KMS-11 (cell line): ENCODE measurements at regions not wholly inside any gene's neighbourhood (a gene's known extent, or its start where the extent isn't known, plus 50 kb on each side); places are given as distances from the start of the nearest gene placed in this dataset.

ENCODE experiments used
- H2AFZ ChIP-seq: fragments of 200-600 bp; sonication (generic); 2 replicates; pipeline ENCODE4 v1.6.1; 2016; ENCODE audit warnings: antibody characterized with exemption, mixed run types, low read depth
- H3K27ac ChIP-seq: fragments of 200-600 bp; sonication (generic); 2 replicates; pipeline ENCODE4 v1.6.1; 2016; ENCODE audit warnings: mild to moderate bottlenecking, mixed run types
- H3K27me3 ChIP-seq: fragments of 200-600 bp; sonication (generic); 2 replicates; pipeline ENCODE4 v1.6.1; 2017; ENCODE audit warnings: mild to moderate bottlenecking, low read depth, mixed run types, moderate library complexity; ENCODE audit not compliant: insufficient read depth
- H3K36me3 ChIP-seq: fragments of 200-600 bp; sonication (generic); 2 replicates; pipeline ENCODE4 v1.6.1; 2017; ENCODE audit warnings: mild to moderate bottlenecking, mixed run types; ENCODE audit not compliant: insufficient read depth
- H3K4me1 ChIP-seq: fragments of 200-600 bp; sonication (generic); 2 replicates; pipeline ENCODE4 v1.6.1; 2016; ENCODE audit warnings: mild to moderate bottlenecking, low read depth, mixed run types; ENCODE audit not compliant: poor library complexity, severe bottlenecking
- H3K4me2 ChIP-seq: fragments of 200-600 bp; sonication (generic); 2 replicates; pipeline ENCODE4 v1.7.0; 2016; ENCODE audit warnings: mild to moderate bottlenecking, mixed run types
- H3K4me3 ChIP-seq: fragments of 200-600 bp; sonication (generic); IDR thresholded peaks from 2 replicates; pipeline ENCODE4 v1.6.1; 2017; ENCODE audit warnings: low read depth, low read length, mixed read lengths; ENCODE audit not compliant: insufficient read depth
- H3K79me2 ChIP-seq: fragments of 200-600 bp; sonication (generic); 2 replicates; pipeline ENCODE4 v1.6.1; 2016; ENCODE audit warnings: low read depth, mixed run types; ENCODE audit not compliant: insufficient read depth
- H3K9ac ChIP-seq: fragments of 200-600 bp; sonication (generic); 2 replicates; pipeline ENCODE4 v1.6.1; 2016; ENCODE audit warnings: mild to moderate bottlenecking, mixed run types
- H4K20me1 ChIP-seq: fragments of 200-600 bp; sonication (generic); 2 replicates; pipeline ENCODE4 v1.6.1; 2016; ENCODE audit warnings: mild to moderate bottlenecking, mixed run types; ENCODE audit not compliant: insufficient read depth
- CTCF ChIP-seq: fragments of 200-600 bp; sonication (generic); conservative IDR thresholded peaks from 2 replicates; pipeline ENCODE4 v1.6.1; 2017; ENCODE audit warnings: low read depth, mild to moderate bottlenecking, antibody characterized with exemption, low read length, moderate library complexity, mixed read lengths

- Histone ChIP-seq H2AFZ (no peak overlapping the region), H3K4me2 (no peak overlapping the region), H3K4me1 (no peaks in the 10 kb centered on the region), H3K36me3 (no peaks in the 10 kb centered on the region), H3K79me2 (no peaks in the 10 kb centered on the region), H4K20me1 (no peaks in the 10 kb centered on the region), H3K27me3 (no peaks in the 10 kb centered on the region), H3K9ac (no peak overlapping the region), H3K27ac (no peak overlapping the region), H3K4me3 (no peak overlapping the region)
- no peak for TF ChIP-seq CTCF
Measured at GRCh38 chr5:61771062-61771461, 439.0 kb downstream of the ZSWIM6 start.

GRCh38 chr5:61771808-61772207, 439.8 kb downstream of the ZSWIM6 start:
- no peaks in the 10 kb centered on the region for H3K27me3 ChIP-seq
- H3K27ac ChIP-seq, result no peak overlapping the region
- H3K4me2 ChIP-seq, result no peak overlapping the region
- H3K4me3 ChIP-seq, result no peak overlapping the region
- no peaks in the 10 kb centered on the region for H3K4me1 ChIP-seq
- no peak overlapping the region for H3K9ac ChIP-seq
- H2AFZ ChIP-seq, result no peak overlapping the region
- TF ChIP-seq CTCF, result no peak
- H4K20me1 ChIP-seq, result no peaks in the 10 kb centered on the region
- H3K79me2 ChIP-seq, result no peaks in the 10 kb centered on the region
- H3K36me3 ChIP-seq, result no peaks in the 10 kb centered on the region

- Histone ChIP-seq H3K79me2 (no peaks in the 10 kb centered on the region), H3K4me2 (no peak overlapping the region), H3K9ac (no peak overlapping the region), H3K36me3 (no peaks in the 10 kb centered on the region), H3K4me1 (no peaks in the 10 kb centered on the region), H2AFZ (no peak overlapping the region), H3K4me3 (no peak overlapping the region), H3K27me3 (no peaks in the 10 kb centered on the region), H3K27ac (no peak overlapping the region), H4K20me1 (no peaks in the 10 kb centered on the region)
- TF ChIP-seq CTCF, result no peak
Measured at GRCh38 chr5:61775901-61776300, 443.8 kb downstream of the ZSWIM6 start.

GRCh38 chr5:61777292-61777691, 445.2 kb downstream of the ZSWIM6 start:
- H3K9ac ChIP-seq, result no peak overlapping the region
- no peak overlapping the region for H3K4me3 ChIP-seq
- no peak for TF ChIP-seq CTCF
- no peaks in the 10 kb centered on the region for H3K4me1 ChIP-seq
- no peak overlapping the region for H3K4me2 ChIP-seq
- no peaks in the 10 kb centered on the region for H3K79me2 ChIP-seq
- no peaks in the 10 kb centered on the region for H3K27me3 ChIP-seq
- H2AFZ ChIP-seq, result no peak overlapping the region
- H3K36me3 ChIP-seq, result no peaks in the 10 kb centered on the region
- H4K20me1 ChIP-seq, result no peaks in the 10 kb centered on the region
- H3K27ac ChIP-seq, result no peak overlapping the region

GRCh38 chr5:61779743-61780142, 447.7 kb downstream of the ZSWIM6 start:
- Histone ChIP-seq H4K20me1 (no peaks in the 10 kb centered on the region), H3K27me3 (no peaks in the 10 kb centered on the region), H3K4me1 (no peaks in the 10 kb centered on the region), H3K4me3 (no peak overlapping the region), H2AFZ (no peak overlapping the region), H3K27ac (no peak overlapping the region), H3K36me3 (no peaks in the 10 kb centered on the region), H3K79me2 (no peaks in the 10 kb centered on the region), H3K9ac (no peak overlapping the region), H3K4me2 (no peak overlapping the region)
- no peak for TF ChIP-seq CTCF
